HepG2 (cell line): ENCODE measurements at regions not wholly inside any gene's neighbourhood (a gene's known extent, or its start where the extent isn't known, plus 50 kb on each side); places are given as distances from the start of the nearest gene placed in this dataset.
"Not testable (repeated sequence)": the region's sequence is repeated elsewhere in the genome, so short reads cannot be mapped to it uniquely, and the experiment has no call there.

Experiments
- ATAC-seq: fragments of 200-7000 bp; cut with Tn5 transposase; 3 replicates; pipeline ENCODE4 v1.9.1; 2020; ENCODE audit warnings: mild to moderate bottlenecking, moderate library complexity
- BruUV-seq: library from RNA; stranded (reverse); fragments of 400-500 nt; replicated peaks from 2 replicates; lab custom pipeline; 2021; lab: Mats Ljungman, UMichigan
- CTCF ChIA-PET: fragments of 300-600 bp; formaldehyde crosslinking; extraction: SDS; loops from one replicate; lab custom pipeline; 2021; ENCODE audit warnings: low total read pairs, inconsistent platforms, low intra/inter-chr PET ratio; lab: Yijun Ruan, JAX
- POLR2A ChIA-PET: fragments of 350-600 bp; sonication (Branson Sonifier 250); formaldehyde crosslinking; loops from one replicate; lab custom pipeline; 2020; ENCODE audit warnings: antibody characterized with exemption, inconsistent platforms; lab: Yijun Ruan, JAX
- DNase-seq: peaks from one replicate; pipeline ENCODE4 v3.0.0-alpha.2; 2015; ENCODE audit warnings: low spot score
- FAIRE-seq: peaks from 3 replicates; lab custom pipeline; 2011; peaks lifted over from hg19 to GRCh38; lab: Jason Lieb, UNC
- H2AFZ ChIP-seq: one replicate; pipeline ENCODE4 v1.6.1; 2011; ENCODE audit warnings: low read length, inconsistent platforms
- H3K27ac ChIP-seq: fragments of 300-600 bp; 3 replicates; pipeline ENCODE4 v1.8.0; 2011; ENCODE audit warnings: mixed run types, mild to moderate bottlenecking, mixed read lengths, low read length, inconsistent platforms; ENCODE audit not compliant: insufficient read depth; ENCODE audit errors: extremely low read length
- H3K27me3 ChIP-seq, 2 experiments: fragments of 200-600 bp in 1 of 2; 2 replicates in 1 of 2; 3 replicates in 1 of 2; pipeline versions ENCODE4 v1.6.0 to v1.8.0; 2011; ENCODE audit warnings: low read length in 2 of 2, mild to moderate bottlenecking in 2 of 2, moderate library complexity in 2 of 2, inconsistent platforms in 1 of 2; ENCODE audit not compliant: insufficient read depth in 2 of 2, control insufficient read depth in 1 of 2
- H3K36me3 ChIP-seq, 2 experiments: fragments of 200-600 bp in 1 of 2; replicated peaks in 1 of 2; 2 replicates in 1 of 2; 3 replicates in 1 of 2; pipeline versions ENCODE4 v1.5.1 to v1.8.0; 2011; ENCODE audit warnings: low read length in 2 of 2, inconsistent platforms in 1 of 2; ENCODE audit not compliant: insufficient read depth in 2 of 2, control insufficient read depth in 1 of 2
- H3K4me1 ChIP-seq: 2 replicates; pipeline ENCODE4 v1.5.1; 2012; ENCODE audit warnings: low read length, inconsistent platforms; ENCODE audit not compliant: insufficient read depth
- H3K4me2 ChIP-seq: 2 replicates; pipeline ENCODE4 v1.6.0; 2011; ENCODE audit warnings: low read depth, low read length, inconsistent platforms
- H3K4me3 ChIP-seq, 3 experiments: fragments of 200-600 bp in 1 of 3; sonication (generic), shearing (Covaris generic) in 1 of 3; replicated peaks in 1 of 3; 2 replicates each; pipeline ENCODE4 v1.5.1; 2011 to 2016; ENCODE audit warnings: low read length in 3 of 3, inconsistent platforms in 2 of 3, low read depth in 2 of 3, mild to moderate bottlenecking in 2 of 3, control low read depth in 1 of 3, mixed read lengths in 1 of 3; ENCODE audit not compliant: insufficient read depth in 1 of 3
- H3K79me2 ChIP-seq: one replicate; pipeline ENCODE4 v1.6.1; 2011; ENCODE audit warnings: low read length, inconsistent platforms; ENCODE audit not compliant: insufficient read depth
- H3K9ac ChIP-seq: 2 replicates; pipeline ENCODE4 v1.6.0; 2011; ENCODE audit warnings: mild to moderate bottlenecking, low read depth, low read length, inconsistent platforms; ENCODE audit not compliant: insufficient read depth
- H3K9me3 ChIP-seq: 2 replicates; pipeline ENCODE4 v1.5.1; 2012; ENCODE audit warnings: mild to moderate bottlenecking, low read length
- H4K20me1 ChIP-seq: 2 replicates; pipeline ENCODE4 v1.6.0; 2011; ENCODE audit warnings: inconsistent platforms, mild to moderate bottlenecking, low read length, moderate library complexity; ENCODE audit not compliant: insufficient read depth
- E2F1 ChIP-seq: sonication (generic); formaldehyde crosslinking; IDR thresholded peaks from 2 replicates; pipeline ENCODE4 v1.5.0; 2020; ENCODE audit warnings: missing genetic modification reagents
- EZH2 ChIP-seq: conservative IDR thresholded peaks from 2 replicates; pipeline ENCODE4 v1.6.1; 2012; ENCODE audit warnings: mild to moderate bottlenecking, low read depth, low read length, moderate library complexity
- HDAC1 ChIP-seq: sonication (generic); formaldehyde crosslinking; IDR thresholded peaks from 2 replicates; pipeline ENCODE4 v1.5.1; 2020; ENCODE audit warnings: mild to moderate bottlenecking, missing genetic modification reagents
- MEIS1 ChIP-seq: sonication (generic); formaldehyde crosslinking; IDR thresholded peaks from 2 replicates; pipeline ENCODE4 v1.9.0; 2021; ENCODE audit warnings: mild to moderate bottlenecking, missing genetic modification reagents, moderate library complexity, borderline replicate concordance
- WGBS: methylation state at CpG from one replicate; pipeline ENCODE4 v1.1.6; 2017; ENCODE audit warnings: low lambda C conversion rate; 5-methylcytosine and 5-hydroxymethylcytosine counted together
- in situ Hi-C: cut with HindIII; loops from 2 replicates; pipeline ENCODE4 v1.10.0; 2017; ENCODE audit warnings: low pct_unique_long_range_greater_than_20kb; ENCODE audit not compliant: extremely low pct_ligation_motif_present
- intact Hi-C: fragments of 100-400 bp; cut with micrococcal nuclease; formaldehyde crosslinking; loops from one replicate; pipeline ENCODE4 v1.10.0; 2022; ENCODE audit not compliant: unreplicated experiment
- TF ChIP-seq, protein P1 (sequence below): sonication (generic); formaldehyde crosslinking; IDR thresholded peaks from 2 replicates; pipeline ENCODE4 v1.8.0; 2023; ENCODE audit warnings: mild to moderate bottlenecking, missing genetic modification reagents

DNA sequence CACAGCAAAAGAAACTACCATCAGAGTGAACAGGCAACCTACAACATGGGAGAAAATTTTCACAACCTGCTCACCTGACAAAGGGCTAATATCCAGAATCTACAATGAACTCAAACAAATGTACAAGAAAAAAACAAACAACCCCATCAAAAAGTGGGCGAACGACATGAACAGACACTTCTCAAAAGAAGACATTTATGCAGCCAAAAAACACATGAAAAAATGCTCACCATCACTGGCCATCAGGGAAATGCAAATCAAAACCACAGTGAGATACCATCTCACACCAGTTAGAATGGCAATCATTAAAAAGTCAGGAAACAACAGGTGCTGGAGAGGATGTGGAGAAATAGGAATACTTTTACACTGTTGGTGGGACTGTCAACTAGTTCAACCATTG is 207.8 kb downstream of the USP6NL start:
- H4K20me1 ChIP-seq, POLR2A ChIA-PET, DNase-seq, H3K9ac ChIP-seq, H3K4me3 ChIP-seq, H3K9me3 ChIP-seq, H2AFZ ChIP-seq, H3K4me2 ChIP-seq, in situ Hi-C loops, BruUV-seq, ATAC-seq, H3K79me2 ChIP-seq, H3K36me3 ChIP-seq, CTCF ChIA-PET, FAIRE-seq, H3K4me1 ChIP-seq, H3K27ac ChIP-seq, intact Hi-C loops: not testable (repeated sequence)
- peaks cover 0 to 18% of the 10 kb centered on the region in 2 experiments; a peak in 3 of 5 replicates for H3K27me3 ChIP-seq
- 0% methylated on average over 2 of the region's 2 CpGs for WGBS

DNA sequence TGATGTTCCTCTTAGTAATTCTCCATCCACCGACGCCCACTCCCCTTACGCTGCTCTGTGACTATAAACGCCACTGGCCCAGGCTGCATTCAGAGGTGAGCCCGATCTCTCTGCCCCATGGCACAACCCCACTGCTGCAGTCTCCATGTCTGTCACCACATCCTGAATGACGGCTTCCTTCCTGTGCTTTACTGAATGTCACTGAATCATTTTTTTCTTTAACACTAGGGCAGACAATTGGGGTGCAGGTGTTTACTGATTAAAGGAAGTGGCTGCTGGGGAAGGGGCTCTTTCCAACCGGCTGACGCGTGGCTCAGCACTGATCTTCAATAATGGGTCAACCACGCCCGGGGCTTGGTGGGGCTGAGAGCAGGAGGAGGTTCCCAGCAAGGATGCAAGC is 208.3 kb downstream of the USP6NL start:
- Histone ChIP-seq H2AFZ (no peak overlapping the region), H3K27me3 (peaks cover 1 to 21% of the 10 kb centered on the region in 2 experiments; a peak in 3 of 5 replicates), H3K9me3 (no peaks in the 10 kb centered on the region), H3K4me2 (no peak overlapping the region), H3K9ac (no peak overlapping the region), H3K4me1 (no peaks in the 10 kb centered on the region), H3K4me3 (no peak overlapping the region), H3K36me3 (no peaks in the 10 kb centered on the region), H3K27ac (no peak overlapping the region), H3K79me2 (no peaks in the 10 kb centered on the region), H4K20me1 (no peaks in the 10 kb centered on the region)
- DNase-seq (no peak), ATAC-seq (no peak), FAIRE-seq (no peak)
- no peak for TF ChIP-seq HDAC1 (CRISPR knock-in tag)
- TF ChIP-seq EZH2 = no peak
- no peak for TF ChIP-seq E2F1 (CRISPR knock-in tag)
- no peak for TF ChIP-seq MEIS1 (CRISPR knock-in tag)
- TF ChIP-seq, protein P1, sequence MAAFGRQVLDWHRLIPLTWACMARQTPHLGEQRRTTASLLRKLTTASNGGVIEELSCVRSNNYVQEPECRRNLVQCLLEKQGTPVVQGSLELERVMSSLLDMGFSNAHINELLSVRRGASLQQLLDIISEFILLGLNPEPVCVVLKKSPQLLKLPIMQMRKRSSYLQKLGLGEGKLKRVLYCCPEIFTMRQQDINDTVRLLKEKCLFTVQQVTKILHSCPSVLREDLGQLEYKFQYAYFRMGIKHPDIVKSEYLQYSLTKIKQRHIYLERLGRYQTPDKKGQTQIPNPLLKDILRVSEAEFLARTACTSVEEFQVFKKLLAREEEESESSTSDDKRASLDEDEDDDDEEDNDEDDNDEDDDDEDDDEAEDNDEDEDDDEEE (CRISPR knock-in tag) = no peak
- CTCF ChIA-PET = no interaction called here
- 31% methylated on average over 11 of the region's 11 CpGs for WGBS
- BruUV-seq = no TSS peak
- in situ Hi-C loops = no loop called here
- POLR2A ChIA-PET = no interaction called here
- intact Hi-C loops = no loop called here
